Right lung (tissue), 2 donors: ENCODE measurements at regions not wholly inside any gene's neighbourhood (a gene's known extent, or its start where the extent isn't known, plus 50 kb on each side); places are given as distances from the start of the nearest gene placed in this dataset.
"Not testable (repeated sequence)": the region's sequence is repeated elsewhere in the genome, so short reads cannot be mapped to it uniquely, and the experiment has no call there.

ENCODE experiments used
- DNase-seq, 2 donors: peaks; one replicate each; pipeline ENCODE4 v3.0.0-alpha.2; 2013

DNA sequence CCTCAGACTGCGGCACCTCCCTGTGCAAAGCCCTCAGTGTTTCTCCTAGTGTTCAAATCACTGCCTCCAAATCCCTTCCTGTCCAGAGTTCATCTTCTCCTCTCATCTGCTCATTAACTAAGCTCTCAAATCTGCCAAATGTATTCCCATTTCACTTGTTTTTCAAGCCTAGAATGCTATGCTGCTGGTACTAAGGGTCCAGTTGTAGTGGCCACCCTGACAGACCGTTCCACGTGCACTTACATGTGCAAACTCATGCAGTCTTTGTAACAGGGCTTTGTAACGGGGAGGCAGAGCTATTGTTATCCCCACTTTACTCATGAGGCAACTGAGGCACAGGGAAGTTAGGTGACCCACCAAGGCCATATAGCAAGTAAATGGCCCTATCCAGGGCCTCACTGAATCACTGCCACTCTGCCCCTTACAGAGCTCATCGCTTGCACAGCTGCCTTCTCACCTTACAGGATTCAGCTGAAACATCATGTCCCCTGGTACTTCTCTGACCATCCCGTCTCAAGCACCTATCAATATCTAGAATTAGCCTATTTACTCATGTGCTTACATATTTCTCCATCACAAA, 153.0 kb upstream of the PDE1C start:
- DNase-seq, result no peak

DNA sequence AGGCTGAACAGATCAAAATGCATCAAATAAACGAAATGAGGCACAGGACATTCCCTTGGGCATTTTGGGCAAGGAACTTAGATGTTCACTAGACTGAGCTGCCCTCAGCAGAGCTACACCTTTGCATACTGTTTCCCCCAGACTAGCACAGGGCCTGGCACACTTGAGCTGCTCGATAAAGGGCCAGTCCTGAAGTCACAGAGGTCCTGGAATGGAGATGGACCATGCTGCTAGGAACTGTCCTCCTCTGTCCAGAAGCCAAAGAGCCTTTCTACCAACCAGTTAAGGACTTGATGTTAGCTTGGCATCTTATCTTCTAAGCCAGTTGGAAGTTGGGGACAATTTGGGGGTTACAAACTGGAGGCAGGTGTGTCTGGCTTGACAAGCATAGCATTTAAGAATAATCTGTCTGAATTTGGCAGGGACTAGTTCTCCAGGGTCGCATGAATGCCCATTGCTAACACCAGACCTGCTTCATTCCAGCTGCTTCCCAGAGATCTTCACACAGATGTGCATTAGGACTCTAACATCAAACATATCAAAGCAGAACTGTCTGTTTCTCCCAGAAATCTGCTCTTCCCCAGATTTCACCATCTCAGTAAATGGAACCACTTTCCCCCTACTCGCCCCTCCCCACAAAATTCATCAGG, 152.2 kb upstream of the PDE1C start:
- no peak for DNase-seq

DNA sequence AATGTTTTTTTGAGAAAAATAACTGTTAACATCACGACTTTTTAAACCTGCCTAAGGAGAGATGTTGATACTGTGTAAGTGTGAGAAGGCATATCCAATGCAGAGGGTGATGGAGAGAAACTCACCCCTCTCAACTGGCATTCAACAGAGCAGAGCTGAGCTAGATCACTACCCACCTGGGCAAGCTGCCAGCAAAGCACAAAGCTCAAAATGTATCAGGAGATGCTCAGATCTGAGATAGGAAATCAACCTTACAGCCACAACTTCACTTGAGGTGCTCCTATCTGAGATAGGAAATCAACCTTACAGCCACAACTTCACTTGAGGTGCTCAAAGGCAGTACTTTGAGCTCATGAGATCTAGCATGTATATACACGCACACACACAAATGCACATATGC, 151.5 kb upstream of the PDE1C start:
- DNase-seq, result no peak

DNA sequence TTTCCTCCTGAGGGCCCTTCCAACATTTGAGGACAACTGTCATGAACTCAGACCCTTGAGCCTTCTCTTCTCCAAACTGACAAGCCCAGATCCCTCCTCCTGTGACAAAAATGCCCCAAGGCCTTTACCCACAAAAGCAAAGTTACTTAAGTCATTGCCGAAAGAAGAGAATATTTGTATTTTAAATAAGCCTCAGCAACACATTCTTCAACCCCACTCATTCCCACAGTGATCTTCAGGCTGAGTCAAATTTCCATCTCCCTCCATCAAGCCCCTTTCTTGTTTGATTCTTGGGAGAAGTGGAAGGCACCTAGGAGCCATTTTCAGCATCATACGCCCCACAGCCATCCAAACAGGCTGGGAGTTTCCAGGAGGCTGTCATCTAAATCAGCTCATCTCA, 150.8 kb upstream of the PDE1C start:
- DNase-seq, result no peak

DNA sequence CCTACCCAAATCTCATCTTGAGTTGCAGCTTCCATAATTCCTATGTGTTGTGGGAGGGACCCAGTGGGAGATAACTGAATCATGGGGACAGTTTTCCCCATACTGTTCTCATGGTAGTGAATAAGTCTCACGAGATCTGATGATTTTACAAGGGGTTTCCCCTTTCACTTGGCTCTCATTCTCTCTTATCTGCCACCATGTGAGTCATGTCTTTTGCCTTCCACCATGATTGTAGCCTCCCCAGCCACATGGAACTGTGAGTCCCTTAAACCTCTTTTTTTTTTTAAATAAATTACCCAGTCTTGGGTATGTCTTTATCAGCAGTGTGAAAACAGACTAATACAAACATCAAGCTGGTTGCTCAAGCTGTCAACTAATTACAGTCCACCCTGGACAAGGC, 149.6 kb upstream of the PDE1C start:
- not testable (repeated sequence) for DNase-seq

DNA sequence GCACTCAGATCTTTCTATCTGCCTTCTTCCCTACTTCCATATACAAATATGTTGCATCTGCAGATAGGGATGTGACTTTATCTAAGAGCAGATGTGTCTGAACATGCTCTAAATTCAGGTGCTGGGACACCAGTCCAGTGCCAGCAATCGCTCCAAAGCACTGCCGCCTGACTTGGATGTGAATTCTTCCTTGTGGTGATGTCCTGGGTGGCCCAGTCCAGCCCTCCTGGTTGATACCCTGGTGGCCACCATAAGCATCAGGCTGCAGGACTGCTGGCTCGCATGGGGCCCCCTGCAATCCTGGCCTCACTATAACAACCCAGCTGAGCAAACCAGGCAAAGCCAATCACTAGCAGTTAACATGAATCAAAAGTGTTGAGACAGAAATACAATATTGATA, 149.2 kb upstream of the PDE1C start:
- DNase-seq, result no peak

DNA sequence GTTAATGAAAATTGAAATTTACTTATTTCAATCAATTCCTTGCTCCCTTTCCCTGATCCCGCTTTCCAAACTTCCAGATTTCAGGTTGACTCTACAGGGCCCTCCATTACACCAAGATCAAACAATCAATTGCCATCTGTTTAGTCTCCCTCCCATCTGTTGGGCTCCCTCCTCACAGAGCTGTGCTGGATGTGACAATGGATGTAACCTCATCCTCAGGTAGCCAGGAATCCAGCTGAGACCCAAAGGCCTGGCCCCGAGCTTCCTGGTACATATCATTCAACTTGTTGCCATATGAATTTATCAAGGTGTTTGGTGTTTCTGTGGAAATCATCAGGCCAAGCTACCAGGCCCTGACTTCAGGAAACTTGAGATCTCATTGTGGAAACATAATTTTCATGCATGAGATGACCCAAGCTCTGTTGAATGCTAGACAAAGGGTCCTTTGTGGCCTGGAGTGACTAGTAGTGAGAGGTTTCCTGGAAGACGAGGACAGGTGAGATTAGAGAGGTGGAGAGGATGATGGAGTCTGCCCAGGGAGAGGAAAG, 148.6 kb upstream of the PDE1C start:
- no peak for DNase-seq

DNA sequence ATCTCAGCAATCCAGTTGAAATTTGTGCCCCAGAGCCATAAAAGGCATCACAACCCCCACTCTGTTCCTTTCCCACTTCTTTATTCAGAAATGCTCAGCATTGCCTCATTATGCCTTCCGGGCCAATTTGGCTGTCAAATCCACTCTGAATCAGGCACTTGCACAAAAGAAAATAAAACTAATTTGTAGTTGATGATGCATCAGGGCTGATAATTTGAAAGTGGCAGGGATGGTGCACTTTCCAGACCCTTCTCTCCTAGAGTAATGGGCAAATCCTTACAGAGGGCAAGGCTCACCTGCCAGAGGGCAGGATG, 147.9 kb upstream of the PDE1C start:
- no peak for DNase-seq

DNA sequence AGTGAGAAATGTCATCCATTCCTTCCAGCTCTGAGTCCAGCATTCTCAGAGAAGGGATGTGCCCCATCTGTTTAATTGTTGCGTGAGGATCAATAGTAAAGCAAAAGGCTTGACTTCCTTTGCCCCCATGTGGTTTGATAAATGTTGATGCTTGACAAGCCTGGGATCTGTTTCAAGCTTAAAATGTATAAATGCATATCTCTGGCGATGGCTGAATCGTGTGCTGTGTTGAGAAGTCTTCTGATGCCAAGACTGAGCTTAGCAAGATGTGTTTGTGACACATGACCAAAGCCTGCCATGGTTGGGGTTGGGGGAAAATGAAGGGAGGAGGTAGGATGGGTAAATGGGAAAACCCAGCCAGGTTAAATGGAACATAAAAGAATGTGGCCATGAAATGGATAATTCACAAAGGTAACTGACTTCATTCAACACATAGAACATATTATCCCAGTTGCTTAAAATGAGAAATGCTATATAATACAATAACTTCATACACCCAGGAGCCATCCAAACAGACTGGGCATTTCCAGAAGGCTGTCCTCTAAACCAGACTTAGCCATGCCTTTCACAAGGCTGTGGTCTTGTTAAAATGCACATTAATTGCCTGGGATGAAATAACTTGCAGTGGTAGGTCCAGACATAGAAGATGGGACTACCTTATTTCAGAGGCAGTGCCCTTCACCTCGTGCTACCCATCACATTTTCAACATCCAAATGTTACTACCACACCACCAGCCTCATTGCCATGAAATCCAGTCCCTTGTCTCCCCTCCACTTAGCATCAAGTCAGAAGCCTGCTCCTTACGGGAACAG, 147.3 kb upstream of the PDE1C start:
- no peak for DNase-seq

DNA sequence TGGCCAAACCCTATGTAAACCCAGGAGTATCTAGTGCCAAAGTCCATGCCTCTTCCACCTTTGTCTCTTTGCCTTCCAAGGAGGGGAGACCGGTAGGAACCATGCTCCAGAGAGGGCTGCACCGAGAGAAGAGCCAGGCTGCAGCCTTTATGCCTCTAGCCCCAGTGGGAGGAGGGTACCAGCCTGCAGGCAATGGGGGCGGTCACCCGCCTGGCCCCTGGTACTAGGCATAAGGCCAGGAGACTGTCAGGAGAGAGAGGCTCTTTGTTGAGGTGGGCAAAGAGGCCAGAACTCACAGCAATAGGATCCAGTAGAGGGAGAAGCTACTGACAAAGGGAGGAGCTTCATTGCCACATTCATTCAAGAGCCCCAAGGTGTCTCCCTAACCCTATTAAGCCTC, 146.6 kb upstream of the PDE1C start:
- no peak for DNase-seq

DNA sequence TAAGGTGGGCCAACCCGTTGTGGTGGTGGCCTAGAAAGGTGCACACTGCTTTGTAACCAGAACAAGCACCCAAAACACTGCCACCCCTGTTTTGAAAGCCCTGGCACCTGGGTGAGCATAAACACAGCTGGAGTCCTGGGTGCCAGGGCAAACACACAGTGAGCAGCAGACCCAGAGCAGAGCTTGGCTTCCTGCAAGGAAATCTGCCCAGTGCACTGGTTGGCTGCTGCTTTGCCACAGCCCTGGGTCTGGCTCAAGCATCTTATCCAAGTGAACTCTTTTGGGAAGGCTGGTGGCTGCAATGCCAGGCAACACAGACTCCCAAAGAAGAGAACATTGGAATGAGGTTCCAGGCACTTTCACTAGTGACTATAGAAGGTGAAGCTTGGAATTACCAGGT, 145.5 kb upstream of the PDE1C start:
- no peak for DNase-seq

DNA sequence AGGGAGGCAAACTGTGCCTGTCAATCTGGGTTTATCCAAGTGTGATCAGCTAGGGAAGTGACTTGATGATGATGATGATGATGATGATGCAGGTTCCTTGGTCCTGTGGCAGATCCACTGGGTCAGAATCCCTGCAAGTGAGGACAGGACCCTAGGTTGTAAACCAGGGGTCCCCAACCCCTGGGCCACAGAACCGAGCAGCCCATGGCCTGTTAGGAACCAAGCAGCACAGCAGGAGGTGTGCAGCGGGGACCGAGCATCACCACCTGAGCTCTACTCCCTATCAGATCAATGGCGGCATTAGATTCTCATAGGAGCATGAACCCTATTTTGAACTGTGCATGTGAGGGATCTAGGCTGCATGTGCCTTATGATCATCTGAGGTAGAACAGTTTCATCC, 144.7 kb upstream of the PDE1C start:
- no peak for DNase-seq

DNA sequence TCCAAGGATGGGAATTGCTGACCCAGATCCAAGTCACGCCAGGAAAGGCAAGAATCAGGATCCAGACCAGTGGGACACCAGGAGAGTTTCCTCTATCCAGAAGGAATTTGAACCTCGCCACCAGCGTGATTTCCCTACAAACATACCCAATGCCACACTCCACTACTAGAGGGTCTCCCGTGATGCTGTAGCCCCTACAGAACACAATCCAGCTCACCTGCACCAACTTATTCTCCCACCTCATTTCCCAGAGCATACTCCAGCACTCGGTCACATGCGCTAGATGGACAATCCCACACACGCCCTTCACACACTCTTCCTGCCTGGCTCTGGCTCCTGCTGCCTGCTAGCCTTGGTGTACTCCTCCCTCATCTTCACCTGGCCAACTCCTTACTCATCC, 142.1 kb upstream of the PDE1C start:
- DNase-seq, result no peak

DNA sequence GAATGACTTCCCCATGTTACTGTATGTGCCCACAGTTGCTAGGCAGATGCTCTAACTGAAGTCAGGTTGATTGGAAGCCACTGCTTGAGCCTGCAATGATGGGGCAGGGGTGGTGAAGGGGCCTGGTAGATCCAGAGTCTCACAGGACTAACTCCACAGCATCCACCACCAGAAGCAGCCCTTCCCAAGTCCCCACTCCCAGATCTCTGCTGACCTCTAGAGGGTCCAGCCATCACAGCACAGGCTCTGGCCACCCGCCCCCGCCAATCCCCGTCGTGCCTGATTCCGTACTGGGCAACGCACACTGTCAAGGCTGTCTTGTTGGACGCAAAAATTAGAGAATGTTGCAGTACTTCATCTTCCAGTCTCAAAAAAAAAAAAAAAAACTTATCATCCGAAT, 136.8 kb upstream of the PDE1C start:
- no peak for DNase-seq

DNA sequence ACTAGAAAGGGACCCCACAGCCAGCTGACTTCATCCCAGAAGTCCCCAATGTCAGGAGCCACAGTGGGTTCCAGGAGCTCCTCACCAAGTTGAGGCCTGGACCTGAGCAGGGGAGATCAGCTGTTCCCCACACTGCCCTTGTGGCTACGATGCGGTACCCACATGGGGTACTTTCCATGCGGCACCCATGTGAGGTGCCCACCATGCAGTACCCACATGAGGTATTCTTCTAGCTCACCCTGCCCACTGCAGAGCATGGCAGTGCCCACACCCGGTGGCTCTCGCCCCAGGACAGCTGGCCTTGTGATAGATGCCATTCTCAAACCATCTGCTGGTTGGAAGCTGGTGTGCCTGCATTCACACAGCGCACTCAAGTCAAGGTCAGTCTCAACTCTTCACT, 136.3 kb upstream of the PDE1C start:
- no peak for DNase-seq

DNA sequence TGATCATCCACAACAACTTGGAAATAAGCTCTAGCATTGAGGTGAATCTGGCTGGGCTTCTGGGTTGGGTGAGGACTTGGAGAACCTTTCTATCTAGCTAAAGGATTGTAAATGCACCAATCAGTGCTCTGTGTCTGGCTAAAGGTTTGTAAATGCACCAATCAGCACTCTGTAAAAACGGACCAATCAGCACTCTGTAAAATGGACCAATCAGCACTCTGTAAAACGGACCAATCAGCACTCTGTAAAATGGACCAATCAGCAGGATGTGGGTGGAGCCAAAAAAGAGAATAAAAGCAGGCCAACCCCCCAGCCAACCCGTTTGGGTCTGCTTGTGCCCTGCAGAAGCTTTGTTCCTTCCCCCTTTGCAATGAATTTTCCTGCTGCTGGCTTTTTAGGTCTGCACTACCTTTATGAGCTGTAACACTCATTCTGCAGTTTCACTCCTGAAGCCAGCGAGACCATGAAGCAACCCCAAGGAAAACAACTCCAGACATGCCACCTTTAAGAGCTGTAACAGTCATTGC, 135.2 kb upstream of the PDE1C start:
- not testable (repeated sequence) for DNase-seq

DNA sequence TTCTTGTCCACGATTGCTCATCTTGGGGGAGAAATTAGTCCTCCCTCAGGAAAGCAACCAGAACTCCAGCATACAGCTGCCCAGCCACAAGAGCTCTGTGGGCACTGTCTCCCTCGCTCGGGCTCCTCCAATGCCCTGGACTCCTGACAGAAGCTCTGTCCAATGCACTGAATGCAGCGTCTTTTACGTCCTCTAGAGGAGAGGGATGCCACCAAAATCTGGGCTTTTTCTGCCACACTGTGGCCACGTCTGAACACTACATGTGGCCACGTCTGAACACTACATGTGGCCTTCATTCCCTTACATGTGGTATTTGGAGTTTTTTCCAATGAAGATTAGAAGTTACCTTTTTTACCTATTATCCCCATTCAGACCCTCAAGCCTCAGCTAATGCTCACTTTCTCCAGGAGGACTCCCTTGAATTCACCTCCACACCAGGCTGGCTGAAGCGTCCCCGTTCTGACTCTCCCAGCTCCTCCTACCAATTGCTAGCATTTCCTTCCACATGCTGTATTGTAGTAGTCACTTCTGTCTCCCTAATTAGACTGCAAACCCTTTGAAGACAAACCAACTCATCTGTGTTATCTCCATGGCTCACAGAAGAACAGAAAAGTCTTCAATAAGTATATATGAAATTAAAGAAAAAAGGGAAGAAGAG, 134.3 kb upstream of the PDE1C start:
- DNase-seq, result peak; percentile 29 to 69

DNA sequence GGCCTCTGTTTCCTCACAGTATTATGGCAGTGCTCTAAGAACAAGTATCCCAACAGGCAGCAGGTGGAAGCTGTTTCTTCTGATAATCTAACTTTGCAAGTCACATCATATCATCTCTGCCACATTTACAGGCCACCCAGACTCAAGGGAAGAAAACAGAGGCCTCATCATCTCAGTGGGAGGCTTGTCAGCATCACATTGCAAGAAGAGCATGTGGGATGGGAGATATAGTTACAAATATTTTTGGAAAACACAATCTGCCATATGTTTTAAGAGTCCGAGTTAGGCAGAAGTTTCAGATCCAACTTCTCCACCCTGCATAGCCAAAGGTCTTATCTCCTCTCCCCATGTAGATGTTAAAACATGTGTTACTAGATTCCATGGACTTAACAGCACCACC, 130.4 kb upstream of the PDE1C start:
- no peak for DNase-seq

DNA sequence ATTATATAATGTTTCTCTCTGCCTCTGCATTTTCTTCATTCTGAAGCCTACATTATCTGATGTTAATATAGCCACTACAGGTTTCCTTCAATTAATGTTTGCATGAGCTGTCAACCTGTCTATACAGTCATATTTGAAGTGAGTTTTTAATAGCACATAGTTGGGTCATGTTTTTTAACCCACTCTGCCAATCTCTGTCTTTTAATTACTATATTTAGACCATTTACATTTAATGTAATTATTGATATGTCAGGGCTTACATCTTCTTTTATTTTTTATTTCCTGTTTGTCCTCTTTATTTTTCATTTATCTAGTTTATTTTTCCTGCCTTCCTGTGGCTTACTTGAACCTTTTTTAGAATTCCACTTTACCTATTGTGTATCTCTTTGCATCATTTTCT, 124.3 kb upstream of the PDE1C start:
- DNase-seq, result no peak

DNA sequence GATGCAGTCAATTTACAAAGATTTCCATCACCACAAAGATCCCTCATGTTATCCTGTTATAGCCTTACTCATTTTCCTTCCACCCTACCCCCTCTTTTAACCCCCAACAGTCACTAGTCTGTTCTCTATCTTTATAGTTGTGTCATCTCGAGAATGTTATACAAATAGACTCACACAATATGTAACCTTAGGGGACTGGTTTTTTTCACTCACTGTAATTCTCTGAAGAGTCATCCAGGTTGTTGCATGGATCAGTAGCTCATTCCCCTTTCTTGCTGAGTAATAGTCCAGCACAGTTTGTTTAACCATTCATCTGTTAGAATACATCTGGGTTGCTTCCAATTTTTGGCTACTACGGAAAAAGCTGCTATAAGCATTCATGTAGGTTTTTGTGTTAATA, 121.1 kb upstream of the PDE1C start:
- no peak for DNase-seq

DNA sequence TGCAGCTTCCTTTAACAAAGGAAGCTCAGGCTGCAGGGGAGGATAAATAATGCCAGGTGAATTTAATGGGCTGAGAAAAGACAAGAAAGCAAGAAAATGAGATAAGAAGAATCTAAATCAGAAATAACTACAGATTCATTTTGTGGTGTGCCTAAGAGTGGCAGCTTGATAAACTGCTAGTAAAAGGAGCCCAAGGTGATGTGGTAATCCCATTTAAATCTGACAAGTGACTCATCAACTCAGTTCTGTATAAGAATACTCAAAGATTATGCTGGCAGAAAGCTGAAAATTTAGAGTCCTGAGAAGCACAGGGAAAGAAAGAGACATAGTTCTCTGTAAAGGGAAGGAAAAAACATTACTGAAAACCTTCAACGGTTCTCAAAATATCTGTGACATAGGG, 109.4 kb upstream of the PDE1C start:
- no peak for DNase-seq

DNA sequence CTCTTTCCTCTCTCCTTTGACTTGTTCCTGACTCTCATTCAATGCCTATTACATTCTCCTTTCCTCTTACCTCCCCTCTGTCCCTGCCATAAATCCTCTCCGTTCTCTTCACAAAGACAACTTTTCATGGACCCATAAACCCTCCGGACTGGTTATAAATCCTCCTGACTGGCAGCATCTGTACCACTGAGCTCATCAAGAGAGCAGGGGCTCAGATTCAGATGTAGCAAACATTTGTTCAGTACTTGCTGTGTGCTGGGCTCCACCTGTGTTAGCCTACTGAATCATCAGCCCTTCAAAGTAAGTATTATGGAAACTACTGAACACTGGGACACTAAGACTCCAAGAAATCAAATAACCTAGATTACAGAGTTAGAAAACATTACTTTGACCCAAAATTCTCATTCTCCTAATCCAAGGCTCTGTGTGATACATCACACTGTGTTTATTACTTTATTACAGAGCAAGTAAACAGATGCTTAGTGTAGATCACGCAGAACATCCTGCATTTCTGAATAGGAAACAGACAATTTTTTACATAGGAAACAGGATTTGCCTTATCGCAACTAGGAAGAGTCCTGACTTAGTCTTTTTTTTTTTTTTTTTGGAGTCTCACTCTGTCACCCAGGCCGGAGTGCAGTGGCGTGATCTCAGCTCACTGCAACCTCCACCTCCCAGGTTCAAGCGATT, 108.6 kb upstream of the PDE1C start:
- no peak for DNase-seq
